ENCODE measurements at regions not wholly inside any gene's neighbourhood (a gene's known extent, or its start where the extent isn't known, plus 50 kb on each side); places are given as distances from the start of the nearest gene placed in this dataset.
"Not testable (repeated sequence)": the region's sequence is repeated elsewhere in the genome, so short reads cannot be mapped to it uniquely, and the experiment has no call there.

DNA sequence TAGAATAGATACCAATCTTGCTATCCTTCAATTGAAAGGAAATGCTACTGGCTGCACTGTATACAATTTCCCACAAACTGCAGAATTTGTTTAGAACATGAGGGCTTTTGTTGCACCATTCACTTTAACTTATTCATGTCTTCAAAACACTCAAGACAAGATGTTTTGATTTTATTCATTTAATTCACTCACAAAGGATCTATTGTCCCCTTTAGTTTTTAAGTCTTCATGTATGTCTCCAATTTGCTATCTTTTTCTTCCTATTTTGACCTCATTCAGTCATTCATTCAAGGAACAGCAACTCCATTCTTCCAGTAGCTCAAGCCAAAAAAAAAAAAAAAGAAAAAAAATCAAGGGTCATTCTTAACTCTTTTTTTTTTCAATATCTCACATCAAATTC, 130.6 kb upstream of the SOX21 start:
- no peak for DNase-seq
- Mint-ChIP-seq H3K4me1 (ENCODE audit: low read depth) (no peaks in the 10 kb centered on the region), H3K36me3 (ENCODE audit: low read depth) (no peaks in the 10 kb centered on the region), H3K4me3 (no peak overlapping the region), H3K27me3 (ENCODE audit: low read depth) (no peaks in the 10 kb centered on the region), H3K9me3 (no peaks in the 10 kb centered on the region), H3K27ac (no peak overlapping the region)
- intact Hi-C loops (cut with micrococcal nuclease): no loop called here
- CTCF ChIA-PET: no interaction called here

DNA sequence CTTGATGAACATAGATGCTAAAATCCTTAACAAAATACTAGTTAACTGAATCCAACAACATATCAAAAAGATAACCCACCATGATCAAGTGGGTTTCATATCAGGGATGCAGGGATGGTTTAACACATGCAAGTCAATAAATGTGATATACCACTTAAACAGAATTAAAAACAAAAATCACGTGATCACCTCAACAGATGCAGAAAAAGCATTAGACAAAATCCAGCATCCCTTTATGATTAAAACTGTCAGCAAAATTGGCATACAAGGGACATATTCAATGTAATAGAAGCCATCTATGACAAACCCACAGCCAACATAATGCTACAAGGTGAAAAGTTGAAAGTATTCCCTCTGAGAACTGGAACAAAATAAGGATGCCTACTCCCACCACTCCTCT, 124.7 kb upstream of the SOX21 start:
- CTCF ChIA-PET; H3K9me3 Mint-ChIP-seq; H3K4me1 Mint-ChIP-seq (ENCODE audit: low read depth); H3K36me3 Mint-ChIP-seq (ENCODE audit: low read depth); DNase-seq; intact Hi-C loops (cut with micrococcal nuclease); H3K27ac Mint-ChIP-seq; H3K4me3 Mint-ChIP-seq: not testable (repeated sequence)
- H3K27me3 Mint-ChIP-seq (ENCODE audit: low read depth): peaks cover 21% of the 10 kb centered on the region

DNA sequence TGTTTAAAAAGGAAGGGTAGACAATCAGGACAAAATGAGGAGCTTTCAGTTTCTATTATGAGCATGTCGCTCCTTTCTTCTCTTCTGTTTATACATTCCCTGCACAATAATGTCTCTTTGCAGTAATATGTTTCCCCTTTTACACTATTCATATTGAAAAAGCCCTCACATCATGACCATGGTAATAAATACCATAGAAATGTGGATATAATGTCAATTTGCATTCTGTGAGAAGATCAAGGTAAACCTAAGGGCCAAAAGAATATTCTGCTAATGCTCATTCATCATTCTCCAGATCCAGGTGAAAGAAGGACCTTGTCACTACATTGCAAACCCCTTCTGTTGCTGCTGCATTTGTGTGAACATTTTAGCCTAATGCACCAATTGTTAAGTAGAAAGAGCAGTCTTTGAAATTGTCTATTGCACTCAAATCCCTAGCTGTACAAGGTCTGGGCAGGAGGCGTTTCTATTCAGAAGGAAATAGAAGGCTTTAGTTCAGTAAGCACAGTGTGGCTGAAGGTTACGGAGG, 117.6 kb upstream of the SOX21 start:
- intact Hi-C loops (cut with micrococcal nuclease): no loop called here
- Mint-ChIP-seq H3K27ac (no peak overlapping the region), H3K4me1 (ENCODE audit: low read depth) (no peaks in the 10 kb centered on the region), H3K4me3 (no peak overlapping the region), H3K27me3 (ENCODE audit: low read depth) (peaks cover 3% of the 10 kb centered on the region), H3K36me3 (ENCODE audit: low read depth) (no peaks in the 10 kb centered on the region), H3K9me3 (no peaks in the 10 kb centered on the region)
- CTCF ChIA-PET: no interaction called here
- no peak for DNase-seq

GRCh38 chr13:94829185-94829836, 117.0 kb upstream of the SOX21 start:
- intact Hi-C loops (cut with micrococcal nuclease): no loop called here
- Mint-ChIP-seq H3K27ac (no peak overlapping the region), H3K9me3 (no peaks in the 10 kb centered on the region), H3K4me1 (ENCODE audit: low read depth) (no peaks in the 10 kb centered on the region), H3K4me3 (no peak overlapping the region), H3K36me3 (ENCODE audit: low read depth) (no peaks in the 10 kb centered on the region), H3K27me3 (ENCODE audit: low read depth) (peaks cover 3% of the 10 kb centered on the region)
- CTCF ChIA-PET: no interaction called here
- DNase-seq: no peak

DNA sequence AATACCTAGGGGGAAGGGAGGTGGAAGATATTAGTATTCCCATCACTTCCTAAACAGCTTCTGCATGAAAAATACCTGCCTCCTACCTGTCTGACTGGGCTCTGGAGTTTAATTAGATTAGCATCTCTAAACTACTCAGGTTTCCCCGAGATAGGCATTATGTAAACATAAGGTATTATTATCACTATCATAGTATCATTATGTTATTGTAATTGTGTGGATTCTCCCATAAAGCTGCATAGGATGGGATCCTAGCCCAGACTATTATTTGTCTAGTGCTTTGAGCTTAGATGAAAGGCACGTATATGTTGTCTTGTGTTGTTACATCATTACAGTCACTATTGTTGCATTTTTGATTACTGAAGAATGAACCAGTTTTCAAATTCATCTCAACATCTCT, 115.2 kb upstream of the SOX21 start:
- intact Hi-C loops (cut with micrococcal nuclease): no loop called here
- Mint-ChIP-seq H3K36me3 (ENCODE audit: low read depth) (no peaks in the 10 kb centered on the region), H3K4me1 (ENCODE audit: low read depth) (no peaks in the 10 kb centered on the region), H3K27ac (no peak overlapping the region), H3K9me3 (no peaks in the 10 kb centered on the region), H3K4me3 (no peak overlapping the region), H3K27me3 (ENCODE audit: low read depth) (no peaks in the 10 kb centered on the region)
- CTCF ChIA-PET: no interaction called here
- DNase-seq: no peak

DNA sequence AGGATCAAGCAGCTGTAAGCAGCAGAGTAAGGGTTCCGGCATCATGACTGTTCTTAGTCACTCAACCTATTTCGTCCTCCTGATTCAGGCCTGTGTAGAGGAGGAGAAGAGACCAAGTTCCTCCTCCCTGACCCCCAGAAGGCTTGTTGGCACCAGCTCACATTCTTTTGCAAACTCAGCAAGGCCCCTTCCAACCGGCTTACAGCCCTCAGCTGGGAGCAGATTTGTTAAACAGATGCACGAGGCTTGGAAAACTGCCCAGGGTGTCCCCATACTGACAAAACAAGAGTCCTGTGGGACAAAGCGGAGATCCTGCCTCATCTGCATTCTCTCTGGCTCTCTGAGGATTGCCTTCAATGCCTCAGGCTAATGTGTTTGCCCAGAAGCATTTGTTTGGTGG, 113.2 kb upstream of the SOX21 start:
- Mint-ChIP-seq H3K27ac (no peak overlapping the region), H3K27me3 (ENCODE audit: low read depth) (peaks cover 5% of the 10 kb centered on the region), H3K4me1 (ENCODE audit: low read depth) (no peaks in the 10 kb centered on the region), H3K4me3 (no peak overlapping the region), H3K9me3 (no peaks in the 10 kb centered on the region), H3K36me3 (ENCODE audit: low read depth) (no peaks in the 10 kb centered on the region)
- CTCF ChIA-PET: no interaction called here
- no peak for DNase-seq
- intact Hi-C loops (cut with micrococcal nuclease): no loop called here

- Mint-ChIP-seq H3K27me3 (ENCODE audit: low read depth) (peaks cover 5% of the 10 kb centered on the region), H3K4me3 (no peak overlapping the region), H3K4me1 (ENCODE audit: low read depth) (no peaks in the 10 kb centered on the region), H3K36me3 (ENCODE audit: low read depth) (no peaks in the 10 kb centered on the region), H3K27ac (no peak overlapping the region), H3K9me3 (no peaks in the 10 kb centered on the region)
- no peak for DNase-seq
- CTCF ChIA-PET: no interaction called here
- intact Hi-C loops (cut with micrococcal nuclease): no loop called here
Observed at GRCh38 chr13:94824601-94825000, 112.3 kb upstream of the SOX21 start.

GRCh38 chr13:94822356-94822755, 110.0 kb upstream of the SOX21 start:
- Mint-ChIP-seq H3K4me3 (no peak overlapping the region), H3K9me3 (no peaks in the 10 kb centered on the region), H3K27ac (no peak overlapping the region), H3K36me3 (ENCODE audit: low read depth) (no peaks in the 10 kb centered on the region), H3K4me1 (ENCODE audit: low read depth) (no peaks in the 10 kb centered on the region), H3K27me3 (ENCODE audit: low read depth) (peaks cover 5% of the 10 kb centered on the region)
- intact Hi-C loops (cut with micrococcal nuclease): no loop called here
- CTCF ChIA-PET: no interaction called here
- no peak for DNase-seq

GRCh38 chr13:94816256-94816655, 103.9 kb upstream of the SOX21 start:
- intact Hi-C loops (cut with micrococcal nuclease): no loop called here
- no peaks in the 10 kb centered on the region for H3K4me1 Mint-ChIP-seq (ENCODE audit: low read depth)
- H3K4me3 Mint-ChIP-seq: no peak overlapping the region

DNA sequence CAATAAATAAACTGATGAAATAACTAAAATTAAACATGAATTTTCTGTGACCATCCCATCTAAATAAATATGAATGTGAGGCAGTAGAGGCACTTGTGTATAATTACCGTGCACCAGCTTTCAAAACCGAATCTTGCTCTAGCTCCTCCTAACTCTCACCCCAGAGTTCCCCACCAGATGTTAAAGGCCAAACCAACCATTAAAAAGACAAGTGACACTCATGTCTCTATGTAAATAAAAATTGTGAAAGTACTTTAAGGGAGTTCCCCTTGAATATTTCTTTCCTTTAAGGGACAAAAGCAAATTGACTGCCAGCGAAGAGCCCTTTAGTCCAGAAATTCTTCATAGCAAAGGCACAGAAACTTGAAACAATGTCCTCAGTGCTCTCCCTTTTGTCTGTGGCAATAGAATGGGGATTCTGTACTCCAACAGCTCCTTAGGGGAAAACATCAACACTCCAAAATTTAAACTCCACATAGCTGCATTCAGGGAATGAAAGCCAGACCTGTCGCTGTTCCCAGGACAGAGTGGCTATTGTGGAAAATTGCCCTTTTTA, 101.7 kb upstream of the SOX21 start:
- intact Hi-C loops (cut with micrococcal nuclease): no loop called here
- no peak overlapping the region for H3K27ac Mint-ChIP-seq
- no peak overlapping the region for H3K4me3 Mint-ChIP-seq
- no peaks in the 10 kb centered on the region for H3K36me3 Mint-ChIP-seq (ENCODE audit: low read depth)
- no peaks in the 10 kb centered on the region for H3K4me1 Mint-ChIP-seq (ENCODE audit: low read depth)
- H3K27me3 Mint-ChIP-seq (ENCODE audit: low read depth): no peaks in the 10 kb centered on the region
- no peaks in the 10 kb centered on the region for H3K9me3 Mint-ChIP-seq
- CTCF ChIA-PET: no interaction called here
- no peak for DNase-seq

More at GRCh38 chr13:94816256-94816655, 103.9 kb upstream of the SOX21 start:
- no peak for DNase-seq
- Mint-ChIP-seq H3K9me3 (no peaks in the 10 kb centered on the region), H3K27ac (no peak overlapping the region), H3K36me3 (ENCODE audit: low read depth) (no peaks in the 10 kb centered on the region), H3K27me3 (ENCODE audit: low read depth) (no peaks in the 10 kb centered on the region)
- CTCF ChIA-PET: no interaction called here

GRCh38 chr13:94811753-94812152, 99.4 kb upstream of the SOX21 start:
- Mint-ChIP-seq H3K36me3 (ENCODE audit: low read depth) (no peaks in the 10 kb centered on the region), H3K27ac (no peak overlapping the region), H3K4me3 (no peak overlapping the region), H3K27me3 (ENCODE audit: low read depth) (peaks cover 3% of the 10 kb centered on the region), H3K4me1 (ENCODE audit: low read depth) (no peaks in the 10 kb centered on the region), H3K9me3 (no peaks in the 10 kb centered on the region)
- DNase-seq: no peak
- CTCF ChIA-PET: no interaction called here
- intact Hi-C loops (cut with micrococcal nuclease): no loop called here

DNA sequence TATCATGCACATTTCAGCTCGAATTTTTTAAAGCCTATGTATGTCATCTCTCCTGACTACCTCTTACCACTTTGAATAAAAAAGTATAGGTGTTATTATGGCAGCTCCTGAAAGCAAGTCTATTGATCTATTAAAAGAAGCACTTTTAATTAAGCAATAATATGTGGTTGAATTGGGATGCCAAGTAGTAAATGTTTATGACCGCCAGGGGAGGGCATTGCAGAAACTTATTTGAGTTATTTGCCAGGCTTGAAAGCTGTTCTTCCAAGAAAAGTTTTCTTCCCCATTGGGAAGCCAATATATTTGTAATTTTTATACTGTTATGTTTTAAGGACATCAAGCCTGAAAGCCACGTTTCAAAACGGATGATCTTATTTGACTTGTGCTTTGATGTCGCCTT, 88.1 kb upstream of the SOX21 start:
- Mint-ChIP-seq H3K4me3 (no peak overlapping the region), H3K36me3 (ENCODE audit: low read depth) (no peaks in the 10 kb centered on the region), H3K9me3 (no peaks in the 10 kb centered on the region), H3K27ac (no peak overlapping the region), H3K27me3 (ENCODE audit: low read depth) (peaks cover 3% of the 10 kb centered on the region), H3K4me1 (ENCODE audit: low read depth) (no peaks in the 10 kb centered on the region)
- DNase-seq: no peak
- intact Hi-C loops (cut with micrococcal nuclease): no loop called here
- CTCF ChIA-PET: no interaction called here

- Mint-ChIP-seq H3K4me1 (ENCODE audit: low read depth) (no peaks in the 10 kb centered on the region), H3K9me3 (no peaks in the 10 kb centered on the region), H3K27ac (no peak overlapping the region), H3K36me3 (ENCODE audit: low read depth) (no peaks in the 10 kb centered on the region), H3K4me3 (no peak overlapping the region), H3K27me3 (ENCODE audit: low read depth) (peaks cover 3% of the 10 kb centered on the region)
- CTCF ChIA-PET: interaction anchor here (1.3 kb wide), 1 partner anchor 22 kb away, joined by 4 read pairs; no protein-coding TSS in a partner anchor
- no peak for DNase-seq
- intact Hi-C loops (cut with micrococcal nuclease): no loop called here
Observed at GRCh38 chr13:94799299-94799698, 87.0 kb upstream of the SOX21 start.

All from activated naive CD4-positive, alpha-beta T cell treated with anti-CD3 and anti-CD28 coated beads for 36 hours (primary cell).